Tongue (tissue), 1 donor: ENCODE measurements at regions not wholly inside any gene's neighbourhood (a gene's known extent, or its start where the extent isn't known, plus 50 kb on each side); places are given as distances from the start of the nearest gene placed in this dataset.
"Not testable (repeated sequence)": the region's sequence is repeated elsewhere in the genome, so short reads cannot be mapped to it uniquely, and the experiment has no call there.

Source experiments
- DNase-seq: peaks from one replicate; pipeline ENCODE4 v3.0.0-alpha.2; 2015

GRCh38 chr14:106674509-106675125 is 1148.2 kb downstream of the TMEM121 start:
- DNase-seq, result not testable (repeated sequence)

- DNase-seq, result not testable (repeated sequence)
These were observed 1149.3 kb downstream of the TMEM121 start for GRCh38 chr14:106675716-106676115.

GRCh38 chr14:106679776-106680175 is 1153.4 kb downstream of the TMEM121 start:
- no peak for DNase-seq

- no peak for DNase-seq
These were observed 1154.8 kb downstream of the TMEM121 start for GRCh38 chr14:106681161-106681560.

GRCh38 chr14:106681568-106681967 is 1155.2 kb downstream of the TMEM121 start:
- DNase-seq, result no peak

GRCh38 chr14:106683631-106684030 is 1157.2 kb downstream of the TMEM121 start:
- DNase-seq, result no peak

- DNase-seq, result no peak
These were observed 1160.2 kb downstream of the TMEM121 start for GRCh38 chr14:106686533-106686932.

GRCh38 chr14:106690333-106690891 is 1164.0 kb downstream of the TMEM121 start:
- no peak for DNase-seq

- DNase-seq, result no peak
These were observed 1165.4 kb downstream of the TMEM121 start for GRCh38 chr14:106691601-106692291.

- DNase-seq, result no peak
These were observed 1168.4 kb downstream of the TMEM121 start for GRCh38 chr14:106694638-106695393.

- DNase-seq, result not testable (repeated sequence)
These were observed 1172.4 kb downstream of the TMEM121 start for GRCh38 chr14:106698620-106699267.

GRCh38 chr14:106703651-106704050 is 1177.3 kb downstream of the TMEM121 start:
- DNase-seq, result not testable (repeated sequence)

GRCh38 chr14:106706488-106706887 is 1180.1 kb downstream of the TMEM121 start:
- not testable (repeated sequence) for DNase-seq

GRCh38 chr14:106710187-106710586 is 1183.8 kb downstream of the TMEM121 start:
- DNase-seq, result not testable (repeated sequence)

GRCh38 chr14:106712513-106712912 is 1186.1 kb downstream of the TMEM121 start:
- DNase-seq, result not testable (repeated sequence)

- not testable (repeated sequence) for DNase-seq
These were observed 1188.4 kb downstream of the TMEM121 start for GRCh38 chr14:106714446-106715428.

GRCh38 chr14:106717544-106717943 is 1191.2 kb downstream of the TMEM121 start:
- not testable (repeated sequence) for DNase-seq

GRCh38 chr14:106719880-106720279 is 1193.5 kb downstream of the TMEM121 start:
- DNase-seq, result not testable (repeated sequence)

GRCh38 chr14:106721926-106722325 is 1195.5 kb downstream of the TMEM121 start:
- not testable (repeated sequence) for DNase-seq

GRCh38 chr14:106722813-106723687 is 1196.7 kb downstream of the TMEM121 start:
- DNase-seq, result not testable (repeated sequence)
